Cardiac muscle cell (in vitro differentiated cells and primary cell): ENCODE measurements at regions not wholly inside any gene's neighbourhood (a gene's known extent, or its start where the extent isn't known, plus 50 kb on each side); places are given as distances from the start of the nearest gene placed in this dataset.

Experiments used
- DNase-seq, 2 donors: peaks; one replicate each; pipeline versions ENCODE4 v3.0.0 to v3.0.0-alpha.2; 2010 to 2017; ENCODE audit warnings: low read depth in 1 of 2, low spot score in 1 of 2
- H3K27ac ChIP-seq: fragments of 200-600 bp; sonication (generic); 2 replicates; pipeline ENCODE4 v1.5.1; 2016
- H3K27me3 ChIP-seq: fragments of 200-600 bp; sonication (generic); 2 replicates; pipeline ENCODE4 v1.6.0; 2016; ENCODE audit warnings: control low read depth
- H3K36me3 ChIP-seq: fragments of 200-600 bp; sonication (generic); 2 replicates; pipeline ENCODE4 v1.5.1; 2016; ENCODE audit warnings: control low read depth
- H3K4me1 ChIP-seq: fragments of 200-600 bp; sonication (generic); 2 replicates; pipeline ENCODE4 v1.8.1; 2017; ENCODE audit warnings: low read depth, mild to moderate bottlenecking, mixed run types
- H3K4me3 ChIP-seq: fragments of 200-600 bp; sonication (generic); 2 replicates; pipeline ENCODE4 v1.5.1; 2016; ENCODE audit warnings: mild to moderate bottlenecking
- H3K9me3 ChIP-seq: fragments of 200-600 bp; sonication (generic); 2 replicates; pipeline ENCODE4 v1.5.1; 2017; ENCODE audit warnings: low read depth, mild to moderate bottlenecking, control low read depth
- CTCF ChIP-seq: IDR thresholded peaks from 2 replicates; pipeline ENCODE4 v1.5.1; 2012; ENCODE audit warnings: low read depth, mild to moderate bottlenecking, low read length

DNA sequence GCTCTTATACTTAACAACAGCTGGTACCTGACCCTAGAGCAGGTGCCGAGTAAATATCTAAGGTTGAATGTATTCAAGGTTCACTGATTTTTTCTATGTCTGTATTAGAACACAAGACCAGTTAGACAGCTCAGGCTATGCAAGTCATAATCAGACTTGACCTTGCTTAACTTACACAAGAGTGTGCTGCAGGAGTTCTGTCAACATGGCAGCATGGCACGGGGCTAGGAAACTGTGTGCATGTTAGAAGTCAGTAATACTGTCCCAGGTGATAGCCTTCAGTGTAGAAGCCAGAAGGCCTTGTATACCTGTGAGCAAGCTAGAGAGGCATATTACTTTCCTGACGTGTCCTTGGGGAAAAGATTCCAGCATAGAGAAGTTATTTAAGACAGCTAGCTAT, 253.1 kb downstream of the FAT3 start:
- H3K4me1 ChIP-seq = peaks cover 6% of the 10 kb centered on the region
- DNase-seq = no peak
- H3K27me3 ChIP-seq = no peaks in the 10 kb centered on the region
- no peak for TF ChIP-seq CTCF
- H3K4me3 ChIP-seq = no peak overlapping the region
- H3K27ac ChIP-seq = no peak overlapping the region
- no peaks in the 10 kb centered on the region for H3K9me3 ChIP-seq
- no peaks in the 10 kb centered on the region for H3K36me3 ChIP-seq

DNA sequence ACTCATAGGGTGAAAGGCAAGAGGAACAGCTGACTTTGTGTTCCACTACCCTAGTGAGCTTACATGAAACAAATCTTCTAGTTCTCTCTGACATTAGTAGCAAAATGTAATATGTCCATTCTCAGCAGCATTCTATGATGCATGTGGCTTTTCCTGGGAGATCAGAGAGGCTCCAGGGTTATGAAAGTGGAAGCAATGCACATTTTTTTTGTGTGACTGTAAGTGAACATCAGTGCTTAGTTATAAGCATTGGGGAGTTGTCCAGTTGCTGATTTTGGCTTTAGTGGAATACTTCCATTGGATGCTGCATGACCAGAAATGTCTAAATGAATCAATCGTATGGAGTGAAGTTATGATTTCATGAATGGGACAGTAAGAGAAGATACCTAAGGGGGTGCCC, 255.9 kb downstream of the FAT3 start:
- Histone ChIP-seq H3K4me3 (no peak overlapping the region), H3K36me3 (no peaks in the 10 kb centered on the region), H3K4me1 (no peaks in the 10 kb centered on the region), H3K27me3 (no peaks in the 10 kb centered on the region), H3K9me3 (no peaks in the 10 kb centered on the region), H3K27ac (no peak overlapping the region)
- TF ChIP-seq CTCF = no peak
- peak in 1 of 2 donors; percentile 1 for DNase-seq

DNA sequence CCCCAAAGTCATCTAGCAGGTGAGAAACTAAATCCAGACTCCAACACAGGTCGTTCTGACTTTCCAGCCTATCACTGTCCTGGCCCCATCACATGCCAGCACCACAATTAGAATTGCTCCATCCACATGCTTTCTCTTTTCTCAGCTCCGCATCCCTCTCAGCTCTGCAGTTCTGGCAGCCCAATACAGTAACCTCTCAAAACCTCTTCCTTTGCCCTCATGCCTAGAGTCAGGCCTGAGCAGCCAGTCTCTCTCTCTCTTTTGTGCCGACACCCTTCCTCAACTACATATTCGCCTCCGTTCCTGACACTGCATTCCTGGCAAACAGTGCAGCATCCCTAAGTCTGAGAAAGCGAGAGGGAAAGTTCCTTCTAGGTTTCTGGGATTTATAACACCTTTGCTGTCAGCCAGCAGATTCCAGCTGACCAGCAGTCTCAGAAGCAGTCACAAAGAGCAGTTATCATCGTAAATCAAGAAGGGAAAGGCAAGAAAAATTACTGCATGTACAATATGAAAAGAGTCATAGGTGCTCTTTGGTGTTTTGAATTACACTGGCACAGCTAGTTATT, 258.0 kb downstream of the FAT3 start:
- H3K9me3 ChIP-seq = no peaks in the 10 kb centered on the region
- H3K4me3 ChIP-seq = no peak overlapping the region
- TF ChIP-seq CTCF = no peak
- no peak overlapping the region for H3K27ac ChIP-seq
- no peaks in the 10 kb centered on the region for H3K27me3 ChIP-seq
- no peak for DNase-seq
- no peaks in the 10 kb centered on the region for H3K4me1 ChIP-seq
- no peaks in the 10 kb centered on the region for H3K36me3 ChIP-seq

- H3K4me1 ChIP-seq = no peaks in the 10 kb centered on the region
- DNase-seq = no peak
- no peak overlapping the region for H3K27ac ChIP-seq
- H3K36me3 ChIP-seq = no peaks in the 10 kb centered on the region
- TF ChIP-seq CTCF = no peak
- H3K4me3 ChIP-seq = no peak overlapping the region
- H3K9me3 ChIP-seq = no peaks in the 10 kb centered on the region
- H3K27me3 ChIP-seq = no peaks in the 10 kb centered on the region
Measured at GRCh38 chr11:92484570-92484969, 260.0 kb downstream of the FAT3 start.

- H3K4me3 ChIP-seq = no peak overlapping the region
- no peak for DNase-seq
- H3K27ac ChIP-seq = no peak overlapping the region
- no peaks in the 10 kb centered on the region for H3K27me3 ChIP-seq
- no peaks in the 10 kb centered on the region for H3K9me3 ChIP-seq
- TF ChIP-seq CTCF = no peak
- no peaks in the 10 kb centered on the region for H3K4me1 ChIP-seq
- H3K36me3 ChIP-seq = no peaks in the 10 kb centered on the region
Measured at GRCh38 chr11:92489826-92490399, 265.3 kb downstream of the FAT3 start.
